GM12878 (cell line): ENCODE measurements at regions not wholly inside any gene's neighbourhood (a gene's known extent, or its start where the extent isn't known, plus 50 kb on each side); places are given as distances from the start of the nearest gene placed in this dataset.

ENCODE experiments used
- ATAC-seq: fragments of 200-7000 bp; cut with Tn5 transposase; 3 replicates; pipeline ENCODE4 v1.9.1; 2020; ENCODE audit warnings: mild to moderate bottlenecking, moderate library complexity
- BruUV-seq: library from RNA; stranded (reverse); fragments of 400-500 nt; replicated peaks from 2 replicates; lab custom pipeline; 2021; lab: Mats Ljungman, UMichigan
- CTCF ChIA-PET: fragments of 300-600 bp; sonication (Branson Sonifier 250); formaldehyde crosslinking; extraction: SDS; loops from one replicate; lab custom pipeline; 2021; ENCODE audit warnings: inconsistent platforms; lab: Yijun Ruan, JAX
- POLR2A ChIA-PET: fragments of 350-600 bp; formaldehyde crosslinking; extraction: SDS; loops from one replicate; lab custom pipeline; 2021; ENCODE audit warnings: inconsistent platforms; lab: Charles Lee
- RAD21 ChIA-PET: fragments of 300-600 bp; sonication (Branson Sonifier 250); formaldehyde crosslinking; loops from one replicate; lab custom pipeline; 2023; ENCODE audit warnings: antibody characterized with exemption; ENCODE audit not compliant: unreplicated experiment; lab: Charles Lee
- SMC1A ChIA-PET: fragments of 300-600 bp; sonication (Branson Sonifier 250); formaldehyde crosslinking; loops from one replicate; lab custom pipeline; 2023; ENCODE audit not compliant: unreplicated experiment, uncharacterized antibody; lab: Charles Lee
- DNase-seq: peaks from one replicate; pipeline ENCODE4 v3.0.0-alpha.2; 2011; ENCODE audit warnings: low read depth, low spot score
- FAIRE-seq: peaks from 3 replicates; lab custom pipeline; 2011; peaks lifted over from hg19 to GRCh38; lab: Jason Lieb, UNC
- H2AFZ ChIP-seq: 2 replicates; pipeline ENCODE4 v1.6.0; 2011; ENCODE audit warnings: low read depth, low read length, control low read depth; ENCODE audit not compliant: control insufficient read depth
- H3K27ac ChIP-seq: 2 replicates; pipeline ENCODE4 v1.5.1; 2011; ENCODE audit warnings: control low read depth; ENCODE audit not compliant: control insufficient read depth, insufficient read depth
- H3K27me3 ChIP-seq, 2 experiments: replicated peaks in 1 of 2; 2 replicates each; pipeline versions ENCODE4 v1.6.0 to v1.6.1; 2011; ENCODE audit warnings: low read length in 1 of 2; ENCODE audit not compliant: control insufficient read depth in 2 of 2, insufficient read depth in 2 of 2
- H3K36me3 ChIP-seq, 2 experiments: 2 replicates each; pipeline ENCODE4 v1.5.1; 2011; ENCODE audit warnings: low read length in 1 of 2; ENCODE audit not compliant: control insufficient read depth in 2 of 2, insufficient read depth in 2 of 2
- H3K4me1 ChIP-seq: 2 replicates; pipeline ENCODE4 v1.6.1; 2011; ENCODE audit warnings: mild to moderate bottlenecking, low read length, moderate library complexity, mixed read lengths; ENCODE audit not compliant: control insufficient read depth, insufficient read depth
- H3K4me2 ChIP-seq: 2 replicates; pipeline ENCODE4 v1.6.0; 2011; ENCODE audit warnings: control low read depth; ENCODE audit not compliant: control insufficient read depth, insufficient read depth
- H3K4me3 ChIP-seq: fragments of 200-600 bp; sonication (generic); 2 replicates; pipeline ENCODE4 v1.5.1; 2016
- H3K79me2 ChIP-seq: 2 replicates; pipeline ENCODE4 v1.6.0; 2011; ENCODE audit warnings: low read length; ENCODE audit not compliant: control insufficient read depth, insufficient read depth
- H3K9ac ChIP-seq: 2 replicates; pipeline ENCODE4 v1.8.0; 2011; ENCODE audit warnings: low read length, control low read depth, mixed read lengths; ENCODE audit not compliant: control insufficient read depth, insufficient read depth
- H3K9me3 ChIP-seq: replicated peaks from 3 replicates; pipeline ENCODE4 v1.5.1; 2011; ENCODE audit warnings: mild to moderate bottlenecking, low read length; ENCODE audit not compliant: control insufficient read depth, insufficient read depth
- H4K20me1 ChIP-seq: 2 replicates; pipeline ENCODE4 v1.6.0; 2011; ENCODE audit not compliant: control insufficient read depth, insufficient read depth
- CBX5 ChIP-seq: sonication (generic); IDR thresholded peaks from 2 replicates; pipeline ENCODE4 v1.6.1; 2016; ENCODE audit warnings: low read depth, moderate library complexity, mild to moderate bottlenecking, inconsistent platforms
- EED ChIP-seq: sonication (generic); IDR thresholded peaks from 2 replicates; pipeline ENCODE4 v1.6.1; 2016; ENCODE audit warnings: antibody characterized with exemption, low read depth
- EGR1 ChIP-seq, 2 experiments: IDR thresholded peaks; 1 replicate in 1 of 2; 2 replicates in 1 of 2; pipeline ENCODE4 v1.6.1; 2011 to 2012; ENCODE audit warnings: low read depth in 2 of 2, low read length in 2 of 2, borderline replicate concordance in 1 of 2, mild to moderate bottlenecking in 1 of 2, moderate library complexity in 1 of 2
- MTA3 ChIP-seq: IDR thresholded peaks from 2 replicates; pipeline ENCODE4 v1.6.1; 2012; ENCODE audit warnings: low read length, inconsistent platforms, borderline replicate concordance
- PAX5 ChIP-seq: IDR thresholded peaks from 2 replicates; pipeline ENCODE4 v1.6.1; 2011; ENCODE audit warnings: low read depth, low read length, borderline replicate concordance
- RAD21 ChIP-seq: IDR thresholded peaks from 2 replicates; pipeline ENCODE4 v1.6.1; 2011; ENCODE audit warnings: mild to moderate bottlenecking, low read depth, low read length, moderate library complexity; ENCODE audit not compliant: insufficient read depth
- RAD51 ChIP-seq: fragments of 450-650 bp; IDR thresholded peaks from 2 replicates; pipeline ENCODE4 v1.6.1; 2016; ENCODE audit warnings: moderate library complexity, mild to moderate bottlenecking, inconsistent platforms
- RBBP5 ChIP-seq: fragments of 200-600 bp; sonication (generic); conservative IDR thresholded peaks from 2 replicates; pipeline ENCODE4 v1.6.1; 2016
- RELA ChIP-seq: fragments of 450-650 bp; IDR thresholded peaks from 2 replicates; pipeline ENCODE4 v1.8.0; 2014; ENCODE audit warnings: borderline replicate concordance; ENCODE audit not compliant: partially characterized antibody
- SMAD5 ChIP-seq: IDR thresholded peaks from 2 replicates; pipeline ENCODE4 v1.6.1; 2016; ENCODE audit warnings: antibody characterized with exemption, low read depth
- ZSCAN29 ChIP-seq: fragments of 450-650 bp; IDR thresholded peaks from 2 replicates; pipeline ENCODE4 v1.6.1; 2017; ENCODE audit warnings: mild to moderate bottlenecking, moderate library complexity
- WGBS: methylation state at CpG from one replicate; pipeline ENCODE4 v1.1.6; 2016; ENCODE audit warnings: low lambda C conversion rate; ENCODE audit not compliant: insufficient replicate concordance, insufficient coverage; ENCODE audit errors: missing lambda C conversion rate; 5-methylcytosine and 5-hydroxymethylcytosine counted together
- in situ Hi-C: fragments of 300-500 bp; cut with MboI; formaldehyde crosslinking; loops from 9 replicates; pipeline ENCODE4 v1.14.3; 2018; ENCODE audit warnings: mixed read lengths
- intact Hi-C: fragments of 100-400 bp; cut with micrococcal nuclease; formaldehyde crosslinking; loops from one replicate; pipeline ENCODE4 v1.14.2; 2022; ENCODE audit not compliant: unreplicated experiment
- TF ChIP-seq, protein P1 (sequence below): IDR thresholded peaks from 2 replicates; pipeline ENCODE4 v1.6.1; 2011; ENCODE audit warnings: low read depth, low read length, improper control_type of control experiment, borderline replicate concordance

DNA sequence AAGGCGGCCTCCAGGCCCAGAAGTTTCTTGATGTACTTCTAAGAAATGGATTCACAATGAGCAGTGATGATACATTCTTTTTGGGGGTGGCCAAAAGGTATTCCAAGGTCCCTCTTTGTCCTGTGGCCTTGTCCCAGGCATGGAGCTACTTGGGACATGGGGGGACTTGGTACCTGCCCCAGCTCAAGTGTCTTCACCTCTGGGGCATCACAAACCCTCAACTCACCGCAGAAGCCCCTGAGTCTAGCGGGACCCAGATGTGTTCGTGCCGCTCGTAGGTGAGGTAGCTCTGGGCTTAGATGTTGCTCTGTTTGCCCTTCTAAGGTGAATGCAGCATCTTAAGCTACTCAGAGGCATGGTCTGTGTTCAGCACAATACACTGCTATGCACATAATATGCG, 338.0 kb upstream of the IRX4 start:
- H3K27ac ChIP-seq, result no peak overlapping the region
- no peak for ATAC-seq
- H3K27me3 ChIP-seq, result no peaks in the 10 kb centered on the region
- H3K4me1 ChIP-seq, result no peaks in the 10 kb centered on the region
- intact Hi-C loops, result no loop called here
- no peaks in the 10 kb centered on the region for H3K36me3 ChIP-seq
- H2AFZ ChIP-seq, result no peak overlapping the region
- no peak for DNase-seq
- WGBS, result 54% methylated on average over 7 of the region's 7 CpGs
- H3K4me2 ChIP-seq, result no peak overlapping the region
- SMC1A ChIA-PET, result no interaction called here
- H3K79me2 ChIP-seq, result no peaks in the 10 kb centered on the region
- in situ Hi-C loops, result no loop called here
- no peaks in the 10 kb centered on the region for H4K20me1 ChIP-seq
- RAD21 ChIA-PET, result no interaction called here
- H3K9ac ChIP-seq, result no peak overlapping the region
- CTCF ChIA-PET, result no interaction called here
- no peak for FAIRE-seq
- no peak for TF ChIP-seq SMAD5
- no TSS peak for BruUV-seq
- POLR2A ChIA-PET, result no interaction called here
- no peak overlapping the region for H3K4me3 ChIP-seq
- no peaks in the 10 kb centered on the region; the same call in 2 of the 3 replicates for H3K9me3 ChIP-seq

DNA sequence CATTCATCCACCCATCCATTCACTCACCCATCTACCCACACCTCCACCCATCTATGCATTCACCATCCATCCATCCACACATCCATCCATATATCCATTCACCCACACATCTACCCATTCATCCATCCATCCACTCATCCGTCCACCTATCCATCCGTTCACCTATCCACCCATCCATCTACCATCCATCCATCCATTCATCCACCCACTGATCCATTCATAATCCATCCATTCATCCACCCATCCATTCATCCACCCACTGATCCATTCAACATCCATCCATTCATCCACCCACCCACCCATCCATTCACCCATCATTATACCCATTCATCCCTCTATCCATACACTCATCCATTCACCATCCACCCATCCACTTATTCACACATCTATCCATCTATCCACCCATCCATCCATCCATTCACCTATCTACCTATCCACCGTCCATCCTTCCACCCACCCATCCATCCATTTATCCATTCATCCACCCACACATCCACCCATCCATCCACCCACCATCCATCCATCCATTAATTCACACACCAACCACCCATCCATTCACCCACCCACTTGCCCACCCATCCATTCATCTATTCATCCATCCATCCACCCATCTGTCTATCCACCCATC, 336.5 kb upstream of the IRX4 start:
- H2AFZ ChIP-seq, result no peak overlapping the region
- ATAC-seq (no peak), FAIRE-seq (no peak), DNase-seq (no peak)
- no peaks in the 10 kb centered on the region for H3K79me2 ChIP-seq
- H3K27ac ChIP-seq, result no peak overlapping the region
- no peak for TF ChIP-seq ZSCAN29
- no peak for TF ChIP-seq RBBP5
- no peak for TF ChIP-seq RELA
- TF ChIP-seq RAD21, result no peak
- TF ChIP-seq EGR1 (IDR thresholded peaks at IDR 0.05; ENCODE audit: borderline replicate concordance in 1 of 2, low read depth in 2 of 2, low read length in 2 of 2), result no peak
- TF ChIP-seq, protein P1, sequence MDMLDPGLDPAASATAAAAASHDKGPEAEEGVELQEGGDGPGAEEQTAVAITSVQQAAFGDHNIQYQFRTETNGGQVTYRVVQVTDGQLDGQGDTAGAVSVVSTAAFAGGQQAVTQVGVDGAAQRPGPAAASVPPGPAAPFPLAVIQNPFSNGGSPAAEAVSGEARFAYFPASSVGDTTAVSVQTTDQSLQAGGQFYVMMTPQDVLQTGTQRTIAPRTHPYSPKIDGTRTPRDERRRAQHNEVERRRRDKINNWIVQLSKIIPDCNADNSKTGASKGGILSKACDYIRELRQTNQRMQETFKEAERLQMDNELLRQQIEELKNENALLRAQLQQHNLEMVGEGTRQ, result no peak
- TF ChIP-seq RAD51, result no peak
- no peak for TF ChIP-seq EED
- TF ChIP-seq PAX5, result no peak
- no peak for TF ChIP-seq CBX5
- TF ChIP-seq MTA3, result no peak
- ChIA-PET SMC1A (no interaction called here), RAD21 (no interaction called here), POLR2A (no interaction called here), CTCF (no interaction called here)
- no peaks in the 10 kb centered on the region for H4K20me1 ChIP-seq
- no peak overlapping the region for H3K4me3 ChIP-seq
- H3K36me3 ChIP-seq, result no peaks in the 10 kb centered on the region
- no peaks in the 10 kb centered on the region for H3K4me1 ChIP-seq
- H3K9ac ChIP-seq, result no peak overlapping the region
- in situ Hi-C loops (no loop called here), intact Hi-C loops (no loop called here)
- no peaks in the 10 kb centered on the region for H3K27me3 ChIP-seq
- no TSS peak for BruUV-seq
- WGBS, result 23% methylated on average over 3 of the region's 3 CpGs
- no peaks in the 10 kb centered on the region; the same call in 2 of the 3 replicates for H3K9me3 ChIP-seq
- H3K4me2 ChIP-seq, result no peak overlapping the region
